Heart left ventricle (tissue), 13 donors: ENCODE measurements at regions not wholly inside any gene's neighbourhood (a gene's known extent, or its start where the extent isn't known, plus 50 kb on each side); places are given as distances from the start of the nearest gene placed in this dataset.

Experiments used
- POLR2A ChIP-seq, 2 donors: fragments of 450-650 bp; IDR thresholded peaks; one replicate each; pipeline ENCODE4 v1.6.1; 2017; ENCODE audit warnings: antibody characterized with exemption in 2 of 2, mild to moderate bottlenecking in 2 of 2, moderate library complexity in 2 of 2
- TF ChIP-seq, protein P1 (sequence below), 12 donors: fragments of 200-600 bp; sonication (generic) in 4 of 12; IDR thresholded peaks; one replicate each; pipeline versions ENCODE4 v1.5.0 to v1.8.0; 2018 to 2022; ENCODE audit warnings: antibody characterized with exemption in 12 of 12, mild to moderate bottlenecking in 5 of 12
- donor health status: ischemic (EF 13 %, LVEDD 7.1; RV severe dilation, severe dysfunction).
- donor health status: DM: no; HTN: yes; CAD: no.
- donor health status: DM: no; HTN: no; CAD: no.
- donor health status: ischemic (EF 25% LVEDD 6.9; RV normal size, moderate dysfunction).
- donor health status: ischemic (EF 25% LVEDD 5.7; RV mildly dilated, moderate dysfunction).
- donor health status: ischemic (EF 35%, LVEDD 5.7; RV mildly dilated, moderate dysfunction).
- donor health status: nonischemic (EF 11% LVEDD 7.7; RV severe dilation, severe dysfunction).
- donor health status: DM: yes; HTN: yes; CAD: no.
- donor health status: PGD.
- donor health status: ischemic (EF 29% LVEDD 5.4; RV normal size, mild dysfunction).
- donor health status: nonischemic (EF 23%, LVEDD 6.1; RV moderate dilation, normal function).

DNA sequence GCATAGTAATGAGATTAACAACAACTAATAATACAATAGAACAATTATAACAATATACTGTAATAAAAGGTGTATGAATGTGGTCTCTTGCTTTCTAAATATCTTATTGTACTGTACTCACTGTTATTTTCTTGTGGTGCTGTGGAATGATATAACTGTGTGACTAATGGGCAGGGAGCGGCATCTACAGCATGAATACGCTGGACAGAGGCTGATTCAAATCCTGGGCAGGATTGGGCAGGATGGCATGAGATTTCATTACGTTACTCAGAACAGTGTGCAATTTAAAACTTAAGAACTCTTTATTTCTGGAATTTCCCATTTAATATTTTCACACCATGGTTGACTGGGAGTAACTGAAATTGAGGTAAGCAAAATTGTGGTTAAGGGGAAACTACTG, 1239.8 kb upstream of the GOT2 start:
- TF ChIP-seq, protein P1, sequence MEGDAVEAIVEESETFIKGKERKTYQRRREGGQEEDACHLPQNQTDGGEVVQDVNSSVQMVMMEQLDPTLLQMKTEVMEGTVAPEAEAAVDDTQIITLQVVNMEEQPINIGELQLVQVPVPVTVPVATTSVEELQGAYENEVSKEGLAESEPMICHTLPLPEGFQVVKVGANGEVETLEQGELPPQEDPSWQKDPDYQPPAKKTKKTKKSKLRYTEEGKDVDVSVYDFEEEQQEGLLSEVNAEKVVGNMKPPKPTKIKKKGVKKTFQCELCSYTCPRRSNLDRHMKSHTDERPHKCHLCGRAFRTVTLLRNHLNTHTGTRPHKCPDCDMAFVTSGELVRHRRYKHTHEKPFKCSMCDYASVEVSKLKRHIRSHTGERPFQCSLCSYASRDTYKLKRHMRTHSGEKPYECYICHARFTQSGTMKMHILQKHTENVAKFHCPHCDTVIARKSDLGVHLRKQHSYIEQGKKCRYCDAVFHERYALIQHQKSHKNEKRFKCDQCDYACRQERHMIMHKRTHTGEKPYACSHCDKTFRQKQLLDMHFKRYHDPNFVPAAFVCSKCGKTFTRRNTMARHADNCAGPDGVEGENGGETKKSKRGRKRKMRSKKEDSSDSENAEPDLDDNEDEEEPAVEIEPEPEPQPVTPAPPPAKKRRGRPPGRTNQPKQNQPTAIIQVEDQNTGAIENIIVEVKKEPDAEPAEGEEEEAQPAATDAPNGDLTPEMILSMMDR (IDR thresholded peaks at IDR 0.05), result no peak
- no peak for TF ChIP-seq POLR2A (IDR thresholded peaks at IDR 0.05)
